ENCODE measurements at regions not wholly inside any gene's neighbourhood (a gene's known extent, or its start where the extent isn't known, plus 50 kb on each side); places are given as distances from the start of the nearest gene placed in this dataset.
"Not testable (repeated sequence)": the region's sequence is repeated elsewhere in the genome, so short reads cannot be mapped to it uniquely, and the experiment has no call there.

DNA sequence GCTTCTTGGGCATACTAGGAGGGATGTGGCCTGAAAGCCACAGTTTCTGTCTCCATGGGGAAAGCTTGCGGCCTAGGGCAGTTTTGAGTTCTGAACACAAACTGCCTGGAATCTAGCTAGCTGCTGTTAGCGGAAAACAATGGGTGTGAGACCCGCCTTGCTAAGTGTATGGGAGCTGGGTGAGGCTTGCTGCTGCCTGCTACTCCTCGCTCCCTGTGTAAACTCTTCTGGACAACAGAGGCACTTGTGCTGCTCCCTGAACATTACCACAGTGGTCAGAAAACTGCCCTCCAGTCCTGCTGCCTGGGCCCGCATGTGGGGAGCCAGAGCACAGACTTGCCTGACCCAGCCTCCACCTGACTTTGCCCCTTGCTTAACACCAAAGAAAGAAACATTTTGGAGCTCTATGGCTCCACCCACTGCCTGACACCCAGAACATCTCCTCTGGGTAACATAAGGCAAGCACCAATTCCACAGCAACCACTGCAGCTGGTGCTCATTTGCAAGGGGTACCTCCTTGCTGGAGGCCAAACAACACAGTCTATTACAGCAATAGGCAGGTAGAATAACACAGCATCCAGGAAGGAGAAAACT, 766.3 kb upstream of the RAG2 start:
- no peak for DNase-seq

DNA sequence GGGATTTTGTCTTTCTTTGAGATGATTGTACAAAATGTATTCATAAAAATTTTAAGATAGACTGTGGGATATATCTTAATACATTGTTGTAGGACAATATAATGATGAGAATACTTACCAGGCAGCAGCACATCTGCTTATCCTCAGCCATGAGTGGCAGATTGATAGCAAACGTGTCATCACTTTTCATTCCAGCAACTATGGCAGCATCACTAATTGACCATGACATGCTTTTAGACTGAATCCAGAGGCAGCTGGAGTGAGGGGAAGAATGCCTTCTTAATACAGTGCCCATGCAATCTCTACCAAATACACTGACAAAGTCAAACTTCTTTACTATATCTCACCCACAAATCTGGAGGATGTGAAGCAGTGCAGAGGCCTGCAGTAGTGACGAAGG, 755.2 kb upstream of the RAG2 start:
- DNase-seq: no peak

DNA sequence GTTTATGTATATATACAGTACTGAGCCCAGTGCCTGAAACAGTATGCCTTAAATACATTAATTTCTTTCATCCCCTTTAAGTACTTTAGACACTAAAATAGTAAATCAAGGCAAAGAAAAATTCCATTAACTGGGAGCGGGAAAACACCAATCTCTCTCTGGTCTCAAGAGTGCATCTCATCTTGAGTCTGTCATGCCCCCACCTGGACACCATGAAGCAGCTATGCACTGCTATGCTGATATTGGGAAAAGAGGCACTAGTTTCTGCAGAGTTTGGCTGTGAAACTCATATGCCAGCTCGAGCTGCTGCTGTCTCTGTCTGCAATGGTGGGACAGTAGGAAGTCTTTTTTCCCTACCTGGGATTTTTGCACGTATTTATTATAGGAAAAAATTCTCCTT, 754.4 kb upstream of the RAG2 start:
- DNase-seq: no peak

DNA sequence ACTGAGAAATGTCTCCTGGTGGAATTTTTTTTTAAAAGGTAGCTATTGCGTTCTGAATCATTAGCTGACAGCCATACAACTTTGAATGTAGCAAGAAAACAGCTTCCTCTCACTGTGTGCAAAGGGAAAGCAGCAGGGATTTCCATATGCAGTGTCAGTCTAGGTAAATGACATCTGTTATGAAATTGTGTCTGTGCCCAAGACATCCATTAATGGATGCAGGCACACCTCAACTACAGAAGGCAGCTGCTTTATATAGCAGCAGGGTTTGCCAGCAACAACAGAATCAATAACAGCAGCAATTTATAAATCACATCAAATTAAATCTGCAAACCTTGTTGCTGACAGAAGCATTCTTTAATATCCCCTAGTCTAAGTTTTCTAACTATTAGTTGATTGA, 745.3 kb upstream of the RAG2 start:
- no peak for DNase-seq

DNA sequence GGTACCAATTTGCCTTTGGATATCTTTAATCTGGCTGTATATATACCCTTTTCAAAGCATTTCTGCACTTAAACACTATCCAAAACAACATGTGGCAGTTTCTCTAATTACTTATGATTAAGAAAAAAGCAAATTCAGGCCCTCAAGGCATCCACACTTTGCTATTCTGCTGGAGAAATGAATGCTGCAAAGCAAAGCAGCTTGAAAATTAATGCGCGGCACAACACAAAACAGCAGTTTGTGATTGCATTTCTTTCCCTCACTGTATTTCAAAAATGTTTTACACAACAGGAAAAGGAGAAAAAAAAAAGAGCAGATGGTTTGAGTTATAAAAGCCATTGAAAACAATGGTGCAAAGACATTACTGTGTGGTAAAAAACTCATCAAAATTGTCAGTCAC, 738.4 kb upstream of the RAG2 start:
- no peak for DNase-seq

DNA sequence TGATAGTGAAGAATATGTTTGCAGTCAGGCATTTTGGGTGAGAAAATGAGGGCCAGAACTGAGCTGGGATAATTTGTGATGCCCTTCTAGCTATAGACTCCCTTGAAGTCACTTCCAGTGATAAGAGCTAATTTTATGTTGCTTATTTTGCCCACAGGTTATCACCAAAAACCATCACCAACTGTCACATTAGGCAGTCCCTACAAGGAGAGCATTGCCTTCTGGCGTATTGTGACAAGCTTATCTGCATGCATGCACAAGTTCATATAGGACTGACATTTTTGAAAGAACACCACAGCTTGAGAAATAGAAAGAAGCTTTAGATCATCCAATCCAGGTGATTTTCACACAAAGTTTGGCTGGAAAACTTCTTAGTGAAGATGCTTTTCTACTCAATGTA, 735.3 kb upstream of the RAG2 start:
- no peak for DNase-seq

DNA sequence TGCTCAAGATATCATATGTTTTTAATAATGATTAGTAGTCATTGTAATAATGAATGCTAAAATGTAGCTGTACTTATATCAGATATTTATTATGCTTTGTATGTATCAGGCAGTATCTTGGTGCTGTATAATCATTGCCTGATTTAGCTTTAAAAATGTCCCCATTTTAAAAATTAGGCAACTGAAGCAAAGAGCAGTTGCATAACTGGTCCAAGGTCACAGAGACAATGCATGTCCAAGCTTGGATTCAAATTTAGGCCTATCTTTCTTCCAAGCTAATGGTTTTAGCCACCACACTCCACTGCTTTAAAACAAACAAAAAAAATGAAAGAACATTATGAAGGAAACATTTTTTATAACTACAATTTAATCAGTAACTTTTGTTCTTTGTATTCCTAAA, 725.8 kb upstream of the RAG2 start:
- DNase-seq: no peak

DNA sequence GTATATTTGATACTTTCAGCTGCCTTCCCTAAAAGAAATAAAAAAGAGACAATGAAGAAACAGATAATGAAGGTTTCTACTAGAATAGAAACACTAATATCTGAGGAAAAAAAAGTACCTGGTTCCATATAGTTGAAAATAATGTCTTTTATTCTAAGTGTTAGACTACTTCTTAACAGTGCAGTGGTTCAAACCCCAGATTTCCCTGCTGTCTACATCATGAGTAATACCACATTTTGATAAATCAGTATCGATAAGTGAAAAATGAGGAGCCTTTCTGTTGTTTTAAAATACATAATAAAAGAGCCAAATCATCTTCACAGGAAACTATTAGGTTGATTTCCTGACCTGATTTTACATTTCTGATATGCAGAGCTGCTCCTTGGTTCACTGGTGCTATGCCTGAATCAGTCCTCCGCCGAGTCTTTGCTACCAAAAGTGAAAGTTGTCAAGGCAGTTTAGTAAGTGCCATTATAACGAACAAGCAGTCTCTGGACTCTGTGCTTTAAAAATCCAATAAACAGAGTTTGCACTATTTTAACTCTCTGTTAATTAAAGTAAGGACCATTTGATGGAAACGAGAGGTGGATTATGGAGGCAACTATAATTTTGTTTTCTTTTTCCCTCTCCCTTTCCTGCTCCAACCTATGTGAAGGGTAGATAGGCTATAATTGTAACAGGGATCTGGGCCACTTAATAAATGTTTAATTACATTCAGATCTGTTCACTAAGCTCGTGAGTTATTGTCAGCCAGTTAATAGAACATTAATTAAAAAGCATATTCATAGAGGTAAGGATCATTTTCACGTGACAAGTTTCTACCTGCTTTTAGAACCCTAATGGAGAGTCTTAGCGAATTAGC, 724.5 kb upstream of the RAG2 start:
- DNase-seq: no peak

DNA sequence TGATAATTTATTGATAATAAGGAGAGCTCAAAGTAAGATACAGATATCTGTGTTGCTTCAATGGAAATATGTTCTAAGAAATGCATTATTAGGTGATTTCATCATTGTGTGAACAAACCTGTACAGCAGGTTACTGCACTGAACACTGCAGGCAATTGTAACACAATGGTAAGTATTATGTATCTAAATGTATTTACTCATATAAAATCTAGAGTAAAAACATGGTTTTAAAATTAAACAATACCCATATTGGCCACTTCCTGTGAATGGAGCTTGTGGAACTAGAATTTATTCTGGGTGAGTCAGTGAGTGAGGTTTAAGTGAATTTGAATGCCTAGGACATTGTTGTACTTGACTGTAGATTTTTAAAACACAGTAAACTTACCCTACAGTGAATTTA, 722.9 kb upstream of the RAG2 start:
- DNase-seq: no peak

DNA sequence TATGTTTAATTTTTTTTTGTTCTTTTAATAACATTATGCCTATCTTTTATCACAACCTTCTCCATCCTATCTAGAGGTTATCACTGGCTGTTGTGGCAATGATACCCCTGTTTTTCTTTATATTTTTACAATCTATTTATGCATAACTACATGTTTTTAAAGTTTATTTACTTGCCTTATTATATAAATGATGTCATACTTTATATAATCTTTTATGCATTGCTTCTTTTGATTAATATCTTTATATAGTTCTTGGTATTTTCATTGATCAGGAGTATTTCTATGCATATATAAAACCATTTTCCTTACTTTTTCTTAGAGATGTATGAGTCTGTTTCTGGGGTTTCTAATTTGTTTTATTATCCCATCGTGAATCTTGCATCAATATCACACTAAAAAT, 719.8 kb upstream of the RAG2 start:
- no peak for DNase-seq

DNA sequence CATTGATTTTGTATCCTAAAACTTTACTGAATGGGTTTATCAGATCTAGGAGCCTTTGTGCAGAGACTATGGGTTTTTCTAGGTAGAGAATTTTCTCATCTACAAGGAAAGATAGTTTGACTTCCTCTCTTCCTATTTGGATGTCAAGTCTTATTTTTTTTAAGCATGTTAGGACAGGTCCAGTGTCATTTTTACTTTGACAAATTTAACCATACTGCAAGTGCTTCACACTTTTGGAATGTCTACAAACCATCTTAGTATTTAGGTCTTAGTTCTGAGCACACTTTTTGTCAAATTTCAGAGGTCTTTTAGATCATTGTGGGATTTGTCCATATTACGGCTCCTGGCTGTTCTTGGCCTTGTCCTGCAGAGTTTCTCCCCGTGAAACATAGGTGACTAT, 715.2 kb upstream of the RAG2 start:
- DNase-seq: no peak

DNA sequence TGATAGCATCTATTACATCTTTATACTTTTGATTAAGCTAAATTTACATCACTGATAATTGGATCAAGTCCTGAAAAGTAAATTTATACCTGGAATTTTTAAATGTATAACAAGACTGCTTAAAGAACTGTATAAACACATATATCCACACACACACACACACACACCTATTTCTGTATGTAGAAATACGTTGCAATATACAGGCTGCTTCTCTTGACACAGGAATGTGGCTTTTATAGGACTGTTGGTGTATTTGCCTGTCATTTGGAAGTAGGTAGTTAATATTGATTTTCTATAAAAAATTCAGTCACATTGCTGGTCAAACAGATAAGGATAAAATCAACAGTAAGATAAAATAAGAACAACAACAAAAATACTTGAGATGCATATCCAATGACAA, 708.5 kb upstream of the RAG2 start:
- no peak for DNase-seq

DNA sequence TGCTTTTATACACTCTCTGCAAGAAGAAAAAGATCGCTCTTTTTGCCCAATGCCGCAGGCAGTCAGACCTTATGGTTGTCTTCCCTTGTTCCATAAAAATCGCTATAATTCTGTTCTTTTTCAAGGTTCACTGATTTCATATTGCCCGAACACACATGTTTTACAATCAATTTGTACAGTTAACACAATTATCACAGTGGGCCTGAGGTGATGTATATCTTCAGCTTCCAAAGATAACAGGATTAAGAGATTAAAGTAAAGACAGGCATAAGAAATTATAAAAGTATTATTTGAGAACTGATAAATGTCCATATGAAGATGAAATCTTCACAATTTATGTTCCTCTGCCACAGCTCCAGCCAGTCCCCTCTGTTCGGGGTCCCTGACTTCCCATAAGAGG, 703.4 kb upstream of the RAG2 start:
- DNase-seq: not testable (repeated sequence)

DNA sequence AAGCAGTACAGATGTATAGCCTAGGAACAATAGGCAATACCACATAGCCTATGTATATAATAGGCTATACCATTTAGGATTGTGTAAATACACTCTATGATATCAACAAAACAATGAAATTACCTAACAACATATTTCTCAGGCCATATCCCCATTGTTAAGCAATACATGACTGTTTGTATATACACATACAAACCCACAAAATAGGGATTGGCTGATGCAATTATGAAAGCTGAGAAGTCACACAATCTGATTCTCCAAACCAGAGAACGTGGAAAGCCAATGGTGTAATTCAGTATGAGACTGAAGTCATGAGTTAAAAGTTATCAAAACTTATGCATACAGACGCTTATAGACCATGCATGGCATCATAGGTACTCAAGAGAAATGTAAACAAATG, 700.1 kb upstream of the RAG2 start:
- no peak for DNase-seq

DNA sequence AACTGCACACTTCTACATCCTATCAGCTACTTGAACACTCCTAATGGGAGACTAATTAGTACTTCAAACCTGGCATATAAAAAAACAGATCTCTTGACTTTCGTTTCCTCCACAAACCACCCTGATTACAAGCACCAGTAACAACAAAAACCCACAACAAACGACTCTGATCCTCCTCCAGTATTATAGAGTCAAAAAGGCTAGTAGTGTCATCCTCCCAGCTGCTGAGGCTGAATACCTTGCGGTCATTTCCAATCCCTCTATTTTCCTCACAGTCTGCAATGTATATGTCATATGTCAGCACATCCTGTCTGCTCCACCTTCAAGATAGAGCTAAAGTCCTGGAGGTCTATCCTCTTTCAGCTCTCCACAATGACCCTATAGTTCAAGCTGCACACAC, 688.9 kb upstream of the RAG2 start:
- no peak for DNase-seq

DNA sequence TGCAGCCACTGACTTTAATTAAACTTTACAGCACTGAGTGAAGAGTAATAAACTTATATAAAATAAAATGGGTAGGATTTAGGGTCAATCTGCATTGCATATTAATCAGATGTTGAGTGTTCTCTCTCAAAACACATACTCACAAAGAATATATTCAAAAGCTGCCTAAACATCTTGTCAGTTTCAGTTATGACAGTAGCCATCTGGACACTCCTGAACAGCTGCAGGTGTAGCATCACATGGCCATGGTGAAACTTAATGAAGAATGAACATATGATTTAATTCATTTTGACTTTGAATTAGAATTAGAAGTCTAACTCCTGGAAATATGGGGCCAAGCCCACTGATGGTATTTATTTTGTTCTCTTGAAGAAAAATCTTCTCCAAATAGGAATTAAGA, 684.3 kb upstream of the RAG2 start:
- DNase-seq: no peak

DNA sequence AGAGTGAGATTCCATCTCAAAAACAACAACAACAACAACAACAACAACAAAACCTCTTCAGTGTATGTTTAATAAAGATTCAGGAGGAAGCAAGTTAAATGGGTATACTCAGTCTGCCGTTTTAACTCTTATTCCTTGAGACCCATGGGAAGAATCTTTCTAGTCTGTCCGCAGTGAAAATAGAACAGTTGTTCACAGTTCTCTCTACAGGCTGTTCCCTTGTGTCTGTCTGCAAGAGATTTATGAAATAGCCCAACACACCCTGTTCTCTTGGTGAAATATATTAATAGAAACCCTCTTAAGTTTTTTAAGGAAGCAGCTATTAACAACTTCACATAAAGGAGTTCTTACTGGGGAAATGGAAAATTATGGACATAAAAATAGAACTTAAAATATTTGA, 682.2 kb upstream of the RAG2 start:
- no peak for DNase-seq

DNA sequence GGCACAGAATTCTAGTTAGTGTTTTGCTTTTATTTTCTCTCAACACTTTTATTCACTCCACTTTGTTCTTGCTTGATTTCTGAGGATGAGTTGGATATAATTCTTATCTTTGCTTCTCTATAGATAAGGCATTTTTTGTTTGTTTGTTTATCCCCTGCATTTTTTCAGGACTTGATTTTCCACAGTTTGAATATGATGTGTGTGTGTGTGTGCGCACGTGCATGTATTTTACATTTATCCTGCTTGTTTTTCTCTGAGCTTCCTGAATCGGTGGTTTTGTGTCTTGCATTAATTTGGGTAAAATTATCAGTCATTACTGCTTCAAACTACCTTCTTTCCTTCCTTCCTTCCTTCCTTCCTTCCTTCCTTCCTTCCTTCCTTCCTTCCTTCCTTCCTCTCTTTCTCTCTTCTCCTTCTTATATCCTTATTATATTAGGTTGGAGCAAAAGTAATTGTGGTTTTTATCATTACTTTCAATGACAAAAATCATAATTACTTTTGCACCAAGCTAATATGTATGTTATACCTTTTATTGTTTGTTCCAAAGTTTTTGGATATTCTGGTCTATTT, 679.9 kb upstream of the RAG2 start:
- DNase-seq: no peak

DNA sequence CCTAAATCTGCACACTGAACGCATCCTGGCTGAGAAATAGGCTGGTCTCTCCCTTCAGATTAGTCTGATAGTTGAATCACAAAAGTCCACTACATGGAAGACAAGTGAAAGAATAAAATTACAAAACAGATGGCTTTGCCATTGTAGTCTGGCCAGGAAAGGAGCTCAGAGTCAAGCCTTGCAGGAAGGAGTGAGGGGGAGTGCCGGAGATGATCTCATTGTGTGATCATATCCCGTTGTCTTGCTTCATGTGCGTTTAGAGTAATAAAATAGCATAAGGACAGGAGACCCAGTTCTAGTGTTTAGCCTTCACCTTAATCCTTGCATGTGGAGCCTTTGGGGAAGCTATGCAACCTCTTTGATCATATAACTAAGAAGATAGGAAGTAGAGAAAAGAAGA, 666.7 kb upstream of the RAG2 start:
- DNase-seq: no peak

DNA sequence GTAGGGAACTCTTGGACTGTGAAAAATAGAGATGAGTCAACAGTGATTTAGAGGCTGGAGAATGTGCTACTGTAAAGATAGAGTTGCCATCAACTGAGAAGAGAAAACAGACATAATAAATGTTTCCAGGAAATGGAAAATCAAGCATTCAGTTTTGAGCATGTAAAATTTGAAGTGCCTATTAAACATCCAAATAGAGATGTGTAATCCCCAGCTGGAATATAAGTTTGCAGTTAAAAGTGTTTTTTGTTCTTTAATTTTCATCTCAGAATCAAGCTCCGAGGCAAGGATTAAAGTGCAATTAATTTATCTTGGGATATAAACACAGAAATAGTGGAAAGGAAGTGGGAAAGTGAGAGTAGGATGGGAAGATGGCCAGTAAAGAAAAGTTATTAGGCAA, 666.0 kb upstream of the RAG2 start:
- DNase-seq: no peak

DNA sequence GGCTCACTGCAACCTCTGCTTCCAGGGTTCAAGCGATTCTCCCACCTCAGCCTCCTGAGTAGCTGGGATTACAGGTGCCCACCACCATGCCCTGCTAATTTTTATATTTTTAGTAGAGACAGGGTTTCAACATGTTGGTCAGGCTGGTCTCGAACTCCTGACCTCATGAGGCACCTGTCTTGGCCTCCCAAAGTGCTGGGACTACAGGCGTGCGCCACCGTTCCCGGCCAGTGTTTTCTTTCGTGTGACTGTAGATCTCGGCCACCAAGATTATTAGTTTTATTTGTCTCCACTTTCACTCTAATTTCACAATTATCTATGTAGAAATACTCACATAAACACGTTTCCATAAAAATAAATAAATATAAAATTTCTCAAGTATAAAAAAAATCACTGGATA, 665.4 kb upstream of the RAG2 start:
- not testable (repeated sequence) for DNase-seq

DNA sequence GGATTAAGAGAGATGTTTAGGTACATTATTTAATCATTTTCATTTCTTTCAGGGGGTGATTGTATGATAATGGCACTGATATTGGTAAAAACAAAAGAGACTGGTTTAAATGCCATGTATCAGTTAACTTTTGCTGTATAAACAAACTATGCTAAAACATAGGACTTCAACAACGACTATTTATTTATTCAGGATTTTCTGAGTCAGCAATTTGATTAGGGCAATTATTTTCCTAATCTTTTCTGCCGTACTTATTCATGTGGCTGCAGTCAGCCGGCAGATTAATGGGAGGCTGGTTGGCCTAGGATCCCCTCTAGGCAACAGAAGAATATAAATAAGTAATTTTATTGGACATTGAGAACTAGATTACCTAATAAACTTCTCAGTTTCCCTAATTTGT, 661.7 kb upstream of the RAG2 start:
- DNase-seq: no peak

DNA sequence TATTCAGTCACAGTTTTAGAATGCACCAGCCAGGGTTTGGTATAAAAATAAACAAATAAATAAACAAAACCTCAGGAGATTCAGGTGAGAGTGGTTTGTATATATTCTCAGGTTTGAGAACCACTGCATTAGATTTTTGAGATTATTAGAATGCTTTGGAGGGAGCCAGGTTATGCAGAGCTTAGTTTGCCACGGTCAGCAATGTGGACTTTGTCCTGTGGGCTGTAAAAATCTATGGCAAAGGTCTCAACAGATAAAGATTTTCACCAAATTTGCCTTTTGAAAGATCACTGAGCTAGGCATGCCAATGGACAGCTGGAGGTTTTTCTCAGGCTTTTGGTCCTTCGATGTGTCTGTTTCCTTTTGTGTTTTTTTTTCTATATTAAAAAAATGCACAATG, 650.1 kb upstream of the RAG2 start:
- no peak for DNase-seq

DNA sequence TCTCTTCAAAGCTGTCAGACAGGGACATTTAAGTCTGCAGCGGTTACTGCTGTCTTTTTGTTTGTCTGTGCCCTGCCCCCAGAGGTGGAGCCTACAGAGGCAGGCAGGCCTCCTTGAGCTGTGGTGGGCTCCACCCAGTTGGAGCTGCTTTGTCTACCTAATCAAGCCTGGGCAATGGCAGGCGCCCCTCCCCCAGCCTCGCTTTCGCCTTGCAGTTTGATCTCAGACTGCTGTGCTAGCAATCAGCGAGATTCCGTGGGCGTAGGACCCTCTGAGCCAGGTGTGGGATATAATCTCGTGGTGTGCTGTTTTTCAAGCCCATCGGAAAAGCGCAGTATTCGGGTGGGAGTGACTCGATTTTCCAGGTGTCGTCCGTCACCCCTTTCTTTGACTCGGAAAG, 648.1 kb upstream of the RAG2 start:
- not testable (repeated sequence) for DNase-seq

DNA sequence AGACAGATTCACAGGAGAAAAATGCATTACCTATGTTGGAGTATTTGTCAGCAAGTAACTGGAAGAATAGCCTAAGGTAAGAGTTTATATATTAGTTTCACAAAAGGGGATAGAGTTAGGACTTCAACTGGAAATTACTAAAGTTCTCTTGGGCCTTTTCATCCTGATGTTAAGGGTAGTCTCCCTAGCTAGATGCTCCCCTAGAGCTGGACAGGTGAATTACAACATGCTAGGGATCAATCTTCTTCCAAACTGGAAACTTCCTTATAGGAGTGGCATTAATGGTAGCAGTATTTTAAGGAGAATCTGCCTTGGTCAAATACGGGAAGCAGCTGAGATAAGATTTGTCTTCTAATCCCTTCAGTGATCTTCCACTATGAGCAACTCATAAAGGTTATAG, 632.8 kb upstream of the RAG2 start:
- no peak for DNase-seq

Data from activated effector memory CD4-positive, alpha-beta T cell treated with anti-CD3 and anti-CD28 coated beads, Interleukin-2, amount 50 U/mL, for 16 hours (primary cell).